CD4-positive, alpha-beta memory T cell (primary cell): ENCODE measurements at regions not wholly inside any gene's neighbourhood (a gene's known extent, or its start where the extent isn't known, plus 50 kb on each side); places are given as distances from the start of the nearest gene placed in this dataset.

Source experiments
- CTCF ChIA-PET: fragments of 350-600 bp; sonication (Branson Sonifier 250); formaldehyde crosslinking; loops from one replicate; lab custom pipeline; 2021; ENCODE audit warnings: inconsistent platforms; ENCODE audit not compliant: partially characterized antibody; lab: Charles Lee
- POLR2A ChIA-PET: fragments of 350-600 bp; sonication (Branson Sonifier 250); formaldehyde crosslinking; loops from one replicate; lab custom pipeline; 2021; ENCODE audit not compliant: partially characterized antibody; lab: Charles Lee
- DNase-seq, 5 donors: peaks; one replicate each; pipeline versions ENCODE4 v3.0.0 to v3.0.0-alpha.2; 2020 to 2022; ENCODE audit warnings: mixed read lengths in 1 of 5
- H3K27ac ChIP-seq: one replicate; pipeline ENCODE4 v1.7.0; 2013; ENCODE audit warnings: low read depth, low read length
- H3K27me3 ChIP-seq: 2 replicates; pipeline ENCODE4 v1.7.0; 2013; ENCODE audit warnings: mild to moderate bottlenecking, low read length, moderate library complexity; ENCODE audit not compliant: insufficient read depth
- H3K36me3 ChIP-seq: 2 replicates; pipeline ENCODE4 v1.7.0; 2013; ENCODE audit warnings: mild to moderate bottlenecking, low read length, moderate library complexity; ENCODE audit not compliant: insufficient read depth
- H3K4me1 ChIP-seq: 2 replicates; pipeline ENCODE4 v1.7.0; 2013; ENCODE audit warnings: mild to moderate bottlenecking, low read length, moderate library complexity; ENCODE audit not compliant: insufficient read depth
- H3K4me3 ChIP-seq, 2 donors: one replicate each; pipeline ENCODE4 v1.7.0; 2013; ENCODE audit warnings: low read length in 2 of 2, mild to moderate bottlenecking in 1 of 2
- H3K9me3 ChIP-seq, 2 donors: one replicate each; pipeline ENCODE4 v1.7.0; 2013; ENCODE audit warnings: low read length in 2 of 2, control low read depth in 1 of 2; ENCODE audit not compliant: control insufficient read depth in 1 of 2
- H3K27ac Mint-ChIP-seq, 7 donors: one replicate each; pipeline ENCODE4 v1.8.0; 2020 to 2021; ENCODE audit warnings: mixed read lengths in 7 of 7, mild to moderate bottlenecking in 6 of 7, inconsistent platforms in 3 of 7, moderate library complexity in 3 of 7
- H3K27me3 Mint-ChIP-seq, 2 donors: one replicate each; pipeline ENCODE4 v1.8.0; 2020 to 2021; ENCODE audit warnings: mixed read lengths in 2 of 2
- H3K36me3 Mint-ChIP-seq, 2 donors: one replicate each; pipeline ENCODE4 v1.8.0; 2020 to 2021; ENCODE audit warnings: mixed read lengths in 2 of 2, inconsistent platforms in 1 of 2, mild to moderate bottlenecking in 1 of 2
- H3K4me1 Mint-ChIP-seq, 4 donors: one replicate each; pipeline ENCODE4 v1.8.0; 2020 to 2021; ENCODE audit warnings: mixed read lengths in 4 of 4, mild to moderate bottlenecking in 1 of 4
- H3K4me3 Mint-ChIP-seq, 8 donors: one replicate each; pipeline ENCODE4 v1.8.0; 2020 to 2021; ENCODE audit warnings: mixed read lengths in 8 of 8, mild to moderate bottlenecking in 7 of 8, moderate library complexity in 6 of 8, inconsistent platforms in 3 of 8
- H3K9me3 Mint-ChIP-seq, 8 donors: one replicate each; pipeline ENCODE4 v1.8.0; 2020 to 2021; ENCODE audit warnings: mixed read lengths in 8 of 8, mild to moderate bottlenecking in 5 of 8, inconsistent platforms in 3 of 8, moderate library complexity in 1 of 8
- intact Hi-C: fragments of 100-400 bp; cut with micrococcal nuclease; formaldehyde crosslinking; loops from one replicate; pipeline ENCODE4 v1.15.1; 2023

DNA sequence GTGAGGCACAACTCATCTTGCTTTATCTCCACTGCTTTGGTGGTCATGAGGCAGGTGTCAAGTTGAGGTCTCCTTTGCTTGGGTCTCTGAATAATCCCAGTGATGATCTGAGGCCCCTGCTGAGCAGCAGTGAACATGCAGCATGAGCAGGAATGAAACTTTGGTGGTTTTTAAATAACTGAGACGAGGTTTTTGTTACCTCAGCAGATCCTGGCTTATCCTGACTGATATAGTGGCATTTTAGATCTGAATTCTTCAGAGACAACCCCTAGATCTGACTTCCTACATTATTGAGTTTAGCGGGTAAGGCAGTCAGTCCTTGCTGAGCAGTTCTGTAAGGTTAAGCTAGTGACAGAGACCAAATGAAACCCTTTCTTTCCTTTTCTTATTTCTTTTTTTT, 230.4 kb downstream of the ARRDC4 start:
- Histone ChIP-seq H3K27ac (no peak overlapping the region), H3K27me3 (no peaks in the 10 kb centered on the region), H3K36me3 (no peaks in the 10 kb centered on the region), H3K9me3 (no peaks in the 10 kb centered on the region), H3K4me3 (no peak overlapping the region), H3K4me1 (no peaks in the 10 kb centered on the region)
- no peaks in the 10 kb centered on the region for H3K4me1 Mint-ChIP-seq
- H3K9me3 Mint-ChIP-seq, result peaks cover 0 to 10% (median under 1%) of the 10 kb centered on the region in 8 donors
- intact Hi-C loops, result no loop called here
- ChIA-PET POLR2A (no interaction called here), CTCF (interaction anchor here (0.8 kb wide), 1 partner anchor 644 kb away, joined by 3 read pairs; no protein-coding TSS in a partner anchor)
- no peak overlapping the region for H3K4me3 Mint-ChIP-seq
- DNase-seq, result no peak
- no peak overlapping the region for H3K27ac Mint-ChIP-seq
- peaks cover 0 to 4% of the 10 kb centered on the region in 2 donors for H3K27me3 Mint-ChIP-seq
- H3K36me3 Mint-ChIP-seq, result no peaks in the 10 kb centered on the region

GRCh38 chr15:98195796-98196195, 235.3 kb downstream of the ARRDC4 start:
- POLR2A ChIA-PET, result no interaction called here
- Histone ChIP-seq H3K4me1 (no peaks in the 10 kb centered on the region), H3K4me3 (no peak overlapping the region), H3K27me3 (no peaks in the 10 kb centered on the region), H3K27ac (no peak overlapping the region), H3K36me3 (no peaks in the 10 kb centered on the region), H3K9me3 (no peaks in the 10 kb centered on the region)
- Mint-ChIP-seq H3K27me3 (peaks cover 3 to 4% of the 10 kb centered on the region in 2 donors), H3K9me3 (peaks cover 0 to 8% (median 1%) of the 10 kb centered on the region in 8 donors), H3K4me1 (no peaks in the 10 kb centered on the region), H3K4me3 (no peak overlapping the region), H3K27ac (no peak overlapping the region), H3K36me3 (no peaks in the 10 kb centered on the region)
- no peak for DNase-seq
- CTCF ChIA-PET, result no interaction called here
- intact Hi-C loops, result no loop called here

- H3K27ac Mint-ChIP-seq, result no peak overlapping the region
- ChIA-PET POLR2A (no interaction called here), CTCF (no interaction called here)
- Histone ChIP-seq H3K27me3 (no peaks in the 10 kb centered on the region), H3K4me1 (no peaks in the 10 kb centered on the region), H3K36me3 (no peaks in the 10 kb centered on the region), H3K9me3 (no peaks in the 10 kb centered on the region), H3K27ac (no peak overlapping the region), H3K4me3 (no peak overlapping the region)
- DNase-seq, result no peak
- no peaks in the 10 kb centered on the region for H3K36me3 Mint-ChIP-seq
- no peaks in the 10 kb centered on the region for H3K4me1 Mint-ChIP-seq
- peaks cover 0 to 7% (median 0%) of the 10 kb centered on the region in 8 donors for H3K9me3 Mint-ChIP-seq
- H3K4me3 Mint-ChIP-seq, result no peak overlapping the region
- intact Hi-C loops, result no loop called here
- peaks cover 3 to 4% of the 10 kb centered on the region in 2 donors for H3K27me3 Mint-ChIP-seq
These were observed 235.9 kb downstream of the ARRDC4 start for GRCh38 chr15:98196371-98196770.

GRCh38 chr15:98202256-98202655, 241.8 kb downstream of the ARRDC4 start:
- Histone ChIP-seq H3K27ac (no peak overlapping the region), H3K36me3 (no peaks in the 10 kb centered on the region), H3K4me3 (no peak overlapping the region), H3K27me3 (no peaks in the 10 kb centered on the region), H3K4me1 (no peaks in the 10 kb centered on the region), H3K9me3 (no peaks in the 10 kb centered on the region)
- no peak overlapping the region for H3K4me3 Mint-ChIP-seq
- no peaks in the 10 kb centered on the region for H3K36me3 Mint-ChIP-seq
- H3K4me1 Mint-ChIP-seq, result no peaks in the 10 kb centered on the region
- H3K27ac Mint-ChIP-seq, result no peak overlapping the region
- intact Hi-C loops, result no loop called here
- DNase-seq, result no peak
- peaks cover 2 to 3% of the 10 kb centered on the region in 2 donors for H3K27me3 Mint-ChIP-seq
- H3K9me3 Mint-ChIP-seq, result peaks cover 0 to 14% (median 0%) of the 10 kb centered on the region in 8 donors
- POLR2A ChIA-PET, result no interaction called here
- CTCF ChIA-PET, result no interaction called here

GRCh38 chr15:98203872-98204660, 243.6 kb downstream of the ARRDC4 start:
- POLR2A ChIA-PET, result no interaction called here
- no peak overlapping the region for H3K27ac Mint-ChIP-seq
- no peaks in the 10 kb centered on the region for H3K36me3 ChIP-seq
- intact Hi-C loops, result no loop called here
- H3K4me1 Mint-ChIP-seq, result no peaks in the 10 kb centered on the region
- H3K27ac ChIP-seq, result no peak overlapping the region
- no peaks in the 10 kb centered on the region for H3K27me3 ChIP-seq
- H3K9me3 ChIP-seq, result no peaks in the 10 kb centered on the region
- no peak overlapping the region for H3K4me3 ChIP-seq
- CTCF ChIA-PET, result no interaction called here
- peaks cover 0 to 11% (median 0%) of the 10 kb centered on the region in 8 donors for H3K9me3 Mint-ChIP-seq
- no peak overlapping the region for H3K4me3 Mint-ChIP-seq
- peaks cover 2 to 3% of the 10 kb centered on the region in 2 donors for H3K27me3 Mint-ChIP-seq
- DNase-seq, result no peak
- no peaks in the 10 kb centered on the region for H3K36me3 Mint-ChIP-seq
- H3K4me1 ChIP-seq, result no peaks in the 10 kb centered on the region

GRCh38 chr15:98207928-98208327, 247.4 kb downstream of the ARRDC4 start:
- Histone ChIP-seq H3K27ac (no peak overlapping the region), H3K36me3 (no peaks in the 10 kb centered on the region), H3K4me1 (no peaks in the 10 kb centered on the region), H3K9me3 (no peaks in the 10 kb centered on the region), H3K4me3 (no peak overlapping the region), H3K27me3 (no peaks in the 10 kb centered on the region)
- ChIA-PET POLR2A (no interaction called here), CTCF (no interaction called here)
- H3K36me3 Mint-ChIP-seq, result no peaks in the 10 kb centered on the region
- H3K27ac Mint-ChIP-seq, result no peak overlapping the region
- no peaks in the 10 kb centered on the region for H3K27me3 Mint-ChIP-seq
- peaks cover 0 to 11% (median 0%) of the 10 kb centered on the region in 8 donors for H3K9me3 Mint-ChIP-seq
- no peak overlapping the region for H3K4me3 Mint-ChIP-seq
- H3K4me1 Mint-ChIP-seq, result no peaks in the 10 kb centered on the region
- no peak for DNase-seq
- intact Hi-C loops, result no loop called here

GRCh38 chr15:98213346-98213979, 253.0 kb downstream of the ARRDC4 start:
- Mint-ChIP-seq H3K9me3 (peaks cover 0 to 3% (median 0%) of the 10 kb centered on the region in 8 donors), H3K4me3 (no peak overlapping the region), H3K36me3 (no peaks in the 10 kb centered on the region), H3K27me3 (no peaks in the 10 kb centered on the region), H3K27ac (no peak overlapping the region), H3K4me1 (no peaks in the 10 kb centered on the region)
- H3K9me3 ChIP-seq, result no peaks in the 10 kb centered on the region
- no peak overlapping the region for H3K27ac ChIP-seq
- ChIA-PET CTCF (no interaction called here), POLR2A (no interaction called here)
- intact Hi-C loops, result no loop called here
- H3K4me3 ChIP-seq, result no peak overlapping the region
- no peaks in the 10 kb centered on the region for H3K4me1 ChIP-seq
- no peaks in the 10 kb centered on the region for H3K36me3 ChIP-seq
- H3K27me3 ChIP-seq, result no peaks in the 10 kb centered on the region
- DNase-seq, result no peak
